HepG2 (cell line): ENCODE measurements at regions not wholly inside any gene's neighbourhood (a gene's known extent, or its start where the extent isn't known, plus 50 kb on each side); places are given as distances from the start of the nearest gene placed in this dataset.
A peak's percentile ranks its signal among the peaks of the same experiment; 100 is the strongest.

Source experiments
- CREM ChIP-seq, 2 experiments: sonication (generic) in 1 of 2; formaldehyde crosslinking in 1 of 2; IDR thresholded peaks; 2 replicates each; pipeline versions ENCODE4 v1.4.0 to v1.6.1; 2016 to 2020; ENCODE audit warnings: antibody characterized with exemption in 1 of 2, mild to moderate bottlenecking in 1 of 2, missing genetic modification reagents in 1 of 2
- HNRNPK ChIP-seq: fragments of 200-400 bp; formaldehyde crosslinking; IDR thresholded peaks from 2 replicates; pipeline ENCODE4 v1.6.1; 2018; ENCODE audit warnings: low read length, low read depth, moderate library complexity, mild to moderate bottlenecking; ENCODE audit not compliant: poor library complexity, severe bottlenecking
- KMT2A ChIP-seq: sonication (generic); formaldehyde crosslinking; IDR thresholded peaks from 2 replicates; pipeline ENCODE4 v1.4.0; 2020; ENCODE audit warnings: missing genetic modification reagents
- PHF21A ChIP-seq: sonication (generic); formaldehyde crosslinking; IDR thresholded peaks from 2 replicates; pipeline ENCODE4 v1.5.0; 2020; ENCODE audit warnings: mild to moderate bottlenecking, missing genetic modification reagents
- PPARG ChIP-seq: conservative IDR thresholded peaks from 2 replicates; pipeline ENCODE4 v1.6.1; 2016; ENCODE audit warnings: missing biosample characterization, missing genetic modification reagents
- PTBP1 ChIP-seq: fragments of 200-400 bp; formaldehyde crosslinking; IDR thresholded peaks from 2 replicates; pipeline ENCODE4 v1.6.1; 2018; ENCODE audit warnings: low read length, low read depth; ENCODE audit not compliant: poor library complexity, severe bottlenecking
- RXRB ChIP-seq: IDR thresholded peaks from 2 replicates; pipeline ENCODE4 v1.6.1; 2016; ENCODE audit warnings: borderline replicate concordance, missing genetic modification reagents, missing compliant biosample characterization
- SCMH1 ChIP-seq: sonication (generic); formaldehyde crosslinking; IDR thresholded peaks from 2 replicates; pipeline ENCODE4 v1.9.0; 2021; ENCODE audit warnings: missing genetic modification reagents, mild to moderate bottlenecking, borderline replicate concordance
- SNAPC2 ChIP-seq: sonication (generic); formaldehyde crosslinking; IDR thresholded peaks from 2 replicates; pipeline ENCODE4 v1.8.1; 2022; ENCODE audit warnings: mild to moderate bottlenecking, missing genetic modification reagents
- SPEN ChIP-seq: sonication (generic); formaldehyde crosslinking; IDR thresholded peaks from 2 replicates; pipeline ENCODE4 v1.5.1; 2020; ENCODE audit warnings: low read depth, mild to moderate bottlenecking, missing genetic modification reagents
- TCF7 ChIP-seq: sonication (generic); IDR thresholded peaks from 2 replicates; pipeline ENCODE4 v1.6.1; 2016; ENCODE audit warnings: antibody characterized with exemption, low read depth
- TEAD2 ChIP-seq: sonication (generic); formaldehyde crosslinking; IDR thresholded peaks from 2 replicates; pipeline ENCODE4 v1.9.0; 2021; ENCODE audit warnings: missing genetic modification reagents
- TSC22D2 ChIP-seq: sonication (generic); formaldehyde crosslinking; IDR thresholded peaks from 2 replicates; pipeline ENCODE4 v1.5.1; 2020; ENCODE audit warnings: missing genetic modification reagents, mild to moderate bottlenecking, borderline replicate concordance
- ZBTB21 ChIP-seq: sonication (generic); formaldehyde crosslinking; IDR thresholded peaks from 2 replicates; pipeline ENCODE4 v1.4.0; 2020; ENCODE audit warnings: missing genetic modification reagents
- ZNF460 ChIP-seq: sonication (generic); formaldehyde crosslinking; IDR thresholded peaks from 2 replicates; pipeline ENCODE4 v1.5.1; 2020; ENCODE audit warnings: missing genetic modification reagents, mild to moderate bottlenecking, borderline replicate concordance
- ZNF563 ChIP-seq: sonication (generic); formaldehyde crosslinking; IDR thresholded peaks from 2 replicates; pipeline ENCODE4 v1.8.0; 2022; ENCODE audit warnings: mild to moderate bottlenecking, moderate library complexity, missing genetic modification reagents
- ZNF746 ChIP-seq: sonication (generic); formaldehyde crosslinking; IDR thresholded peaks from 2 replicates; pipeline ENCODE4 v1.8.0; 2022; ENCODE audit warnings: mild to moderate bottlenecking, missing genetic modification reagents
- ZNF780A ChIP-seq: sonication (generic); formaldehyde crosslinking; IDR thresholded peaks from 2 replicates; pipeline ENCODE4 v1.8.0; 2022; ENCODE audit warnings: mild to moderate bottlenecking, missing genetic modification reagents, moderate library complexity
- TF ChIP-seq, protein P1 (sequence below): fragments of 450-650 bp; IDR thresholded peaks from 2 replicates; pipeline ENCODE4 v1.6.1; 2017
- TF ChIP-seq, protein P2 (sequence below): conservative IDR thresholded peaks from 2 replicates; pipeline ENCODE4 v1.6.1; 2018; ENCODE audit warnings: missing genetic modification reagents
- TF ChIP-seq, protein P3 (sequence below): sonication (generic); IDR thresholded peaks from 2 replicates; pipeline ENCODE4 v1.6.1; 2016; ENCODE audit warnings: low read depth, borderline replicate concordance
- TF ChIP-seq, protein P4 (sequence below): sonication (generic); formaldehyde crosslinking; IDR thresholded peaks from 2 replicates; pipeline ENCODE4 v1.8.1; 2023; ENCODE audit warnings: mild to moderate bottlenecking, missing genetic modification reagents

DNA sequence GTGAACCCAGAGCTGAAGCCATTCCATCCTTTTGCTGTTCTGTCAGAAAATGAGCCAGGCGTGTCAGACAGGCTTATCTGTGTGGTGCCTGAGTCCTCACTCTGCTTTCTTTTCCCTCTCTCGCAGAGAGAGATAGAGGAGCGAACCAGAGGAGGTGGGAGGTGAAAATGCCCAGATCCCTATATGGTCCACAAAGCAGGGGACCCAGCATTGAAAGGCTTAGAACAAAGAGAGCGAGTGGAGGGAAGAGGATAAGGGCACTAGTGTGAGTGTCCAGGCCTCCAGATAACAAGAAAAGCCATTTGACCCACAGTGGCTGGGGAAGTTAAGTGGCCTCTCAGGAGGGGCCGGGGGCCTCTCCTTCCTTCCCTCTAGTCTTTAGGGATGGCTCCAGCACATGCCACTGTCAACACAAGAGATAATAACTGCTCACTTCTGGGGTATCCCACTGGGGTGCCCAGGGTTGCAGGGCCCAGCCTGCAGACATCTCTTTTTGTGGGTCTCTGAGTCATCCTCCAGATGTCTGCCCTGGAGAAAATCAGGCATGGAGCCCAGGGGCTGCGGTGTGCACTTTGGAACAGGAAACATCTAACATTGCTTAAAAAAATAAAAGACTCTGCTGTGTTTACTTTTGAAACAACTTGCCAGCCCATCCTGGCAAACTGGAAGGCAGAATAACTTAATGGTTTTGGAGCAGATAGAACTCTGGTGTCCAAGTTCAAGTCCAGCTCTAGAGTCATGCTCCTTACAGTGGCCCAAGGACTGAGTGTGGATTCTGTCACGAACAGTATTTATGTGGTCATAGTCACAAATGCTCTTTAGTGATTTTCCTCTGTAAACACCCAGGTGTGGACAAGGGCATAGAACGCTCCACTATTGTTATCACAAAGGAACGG is 189.5 kb downstream of the CXCL12 start (continued):
- TF ChIP-seq, protein P1, sequence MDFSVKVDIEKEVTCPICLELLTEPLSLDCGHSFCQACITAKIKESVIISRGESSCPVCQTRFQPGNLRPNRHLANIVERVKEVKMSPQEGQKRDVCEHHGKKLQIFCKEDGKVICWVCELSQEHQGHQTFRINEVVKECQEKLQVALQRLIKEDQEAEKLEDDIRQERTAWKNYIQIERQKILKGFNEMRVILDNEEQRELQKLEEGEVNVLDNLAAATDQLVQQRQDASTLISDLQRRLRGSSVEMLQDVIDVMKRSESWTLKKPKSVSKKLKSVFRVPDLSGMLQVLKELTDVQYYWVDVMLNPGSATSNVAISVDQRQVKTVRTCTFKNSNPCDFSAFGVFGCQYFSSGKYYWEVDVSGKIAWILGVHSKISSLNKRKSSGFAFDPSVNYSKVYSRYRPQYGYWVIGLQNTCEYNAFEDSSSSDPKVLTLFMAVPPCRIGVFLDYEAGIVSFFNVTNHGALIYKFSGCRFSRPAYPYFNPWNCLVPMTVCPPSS = no peak
- TF ChIP-seq PTBP1 (no peak), ZNF746 (CRISPR knock-in tag) (no peak), SCMH1 (CRISPR knock-in tag) (no peak), RXRB (CRISPR knock-in tag) (peak; percentile 81; the same call in 1 of the 2 replicates), ZNF460 (CRISPR knock-in tag) (no peak; the same call in 1 of the 2 replicates), SPEN (CRISPR knock-in tag) (no peak), PHF21A (CRISPR knock-in tag) (peak; percentile 85), CREM (IDR thresholded peaks at IDR 0.05) (peak; percentile 73), CREM (CRISPR knock-in tag; IDR thresholded peaks at IDR 0.05) (no peak), SNAPC2 (CRISPR knock-in tag) (no peak), TEAD2 (no peak), PPARG (CRISPR knock-in tag) (peak; percentile 60; the same call in 1 of the 2 replicates), TSC22D2 (CRISPR knock-in tag) (no peak), KMT2A (CRISPR knock-in tag) (peak; percentile 51; the same call in 1 of the 2 replicates), ZBTB21 (CRISPR knock-in tag) (peak; percentile 62), ZNF563 (CRISPR knock-in tag) (no peak), ZNF780A (CRISPR knock-in tag) (no peak), HNRNPK (no peak), TCF7 (peak; percentile 68; the same call in 1 of the 2 replicates)
- TF ChIP-seq, protein P2, sequence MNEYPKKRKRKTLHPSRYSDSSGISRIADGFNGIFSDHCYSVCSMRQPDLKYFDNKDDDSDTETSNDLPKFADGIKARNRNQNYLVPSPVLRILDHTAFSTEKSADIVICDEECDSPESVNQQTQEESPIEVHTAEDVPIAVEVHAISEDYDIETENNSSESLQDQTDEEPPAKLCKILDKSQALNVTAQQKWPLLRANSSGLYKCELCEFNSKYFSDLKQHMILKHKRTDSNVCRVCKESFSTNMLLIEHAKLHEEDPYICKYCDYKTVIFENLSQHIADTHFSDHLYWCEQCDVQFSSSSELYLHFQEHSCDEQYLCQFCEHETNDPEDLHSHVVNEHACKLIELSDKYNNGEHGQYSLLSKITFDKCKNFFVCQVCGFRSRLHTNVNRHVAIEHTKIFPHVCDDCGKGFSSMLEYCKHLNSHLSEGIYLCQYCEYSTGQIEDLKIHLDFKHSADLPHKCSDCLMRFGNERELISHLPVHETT (CRISPR knock-in tag) = no peak
- TF ChIP-seq, protein P3, sequence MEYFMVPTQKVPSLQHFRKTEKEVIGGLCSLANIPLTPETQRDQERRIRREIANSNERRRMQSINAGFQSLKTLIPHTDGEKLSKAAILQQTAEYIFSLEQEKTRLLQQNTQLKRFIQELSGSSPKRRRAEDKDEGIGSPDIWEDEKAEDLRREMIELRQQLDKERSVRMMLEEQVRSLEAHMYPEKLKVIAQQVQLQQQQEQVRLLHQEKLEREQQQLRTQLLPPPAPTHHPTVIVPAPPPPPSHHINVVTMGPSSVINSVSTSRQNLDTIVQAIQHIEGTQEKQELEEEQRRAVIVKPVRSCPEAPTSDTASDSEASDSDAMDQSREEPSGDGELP = peak; percentile 65; the same call in 1 of the 2 replicates
- TF ChIP-seq, protein P4, sequence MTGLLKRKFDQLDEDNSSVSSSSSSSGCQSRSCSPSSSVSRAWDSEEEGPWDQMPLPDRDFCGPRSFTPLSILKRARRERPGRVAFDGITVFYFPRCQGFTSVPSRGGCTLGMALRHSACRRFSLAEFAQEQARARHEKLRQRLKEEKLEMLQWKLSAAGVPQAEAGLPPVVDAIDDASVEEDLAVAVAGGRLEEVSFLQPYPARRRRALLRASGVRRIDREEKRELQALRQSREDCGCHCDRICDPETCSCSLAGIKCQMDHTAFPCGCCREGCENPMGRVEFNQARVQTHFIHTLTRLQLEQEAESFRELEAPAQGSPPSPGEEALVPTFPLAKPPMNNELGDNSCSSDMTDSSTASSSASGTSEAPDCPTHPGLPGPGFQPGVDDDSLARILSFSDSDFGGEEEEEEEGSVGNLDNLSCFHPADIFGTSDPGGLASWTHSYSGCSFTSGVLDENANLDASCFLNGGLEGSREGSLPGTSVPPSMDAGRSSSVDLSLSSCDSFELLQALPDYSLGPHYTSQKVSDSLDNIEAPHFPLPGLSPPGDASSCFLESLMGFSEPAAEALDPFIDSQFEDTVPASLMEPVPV = peak; percentile 10; the same call in 1 of the 2 replicates
